Vagina (tissue), 2 donors: ENCODE measurements at regions not wholly inside any gene's neighbourhood (a gene's known extent, or its start where the extent isn't known, plus 50 kb on each side); places are given as distances from the start of the nearest gene placed in this dataset.

ENCODE experiments used
- DNase-seq, 2 donors: peaks; one replicate each; pipeline ENCODE4 v3.0.0-alpha.2; 2017; ENCODE audit errors: extremely low spot score in 2 of 2
- H3K27ac ChIP-seq: fragments of 200-600 bp; sonication (generic); one replicate; pipeline ENCODE4 v1.5.1; 2019
- H3K27me3 ChIP-seq: fragments of 200-600 bp; sonication (generic); one replicate; pipeline ENCODE4 v1.5.1; 2019
- H3K36me3 ChIP-seq, 2 donors: fragments of 200-600 bp; sonication (generic); one replicate each; pipeline ENCODE4 v1.5.1; 2017 to 2019
- H3K4me1 ChIP-seq: fragments of 200-600 bp; sonication (generic); one replicate; pipeline ENCODE4 v1.5.1; 2019
- H3K4me3 ChIP-seq, 2 donors: fragments of 200-600 bp; sonication (generic); 1 replicate in 1 of 2; 2 replicates in 1 of 2; pipeline ENCODE4 v1.5.1; 2016 to 2019
- H3K9me3 ChIP-seq: fragments of 200-600 bp; sonication (generic); one replicate; pipeline ENCODE4 v1.5.1; 2019
- POLR2A ChIP-seq, 2 donors: fragments of 450-650 bp; IDR thresholded peaks; one replicate each; pipeline ENCODE4 v1.6.1; 2017; ENCODE audit warnings: antibody characterized with exemption in 2 of 2, mild to moderate bottlenecking in 2 of 2, moderate library complexity in 2 of 2
- POLR2AphosphoS5 ChIP-seq, 2 donors: sonication (generic); formaldehyde crosslinking; IDR thresholded peaks; one replicate each; pipeline ENCODE4 v1.9.0; 2017; ENCODE audit warnings: antibody characterized with exemption in 2 of 2, mild to moderate bottlenecking in 2 of 2, low read depth in 1 of 2; ENCODE audit not compliant: insufficient read depth in 1 of 2
- intact Hi-C: fragments of 100-400 bp; cut with DNase I; formaldehyde crosslinking; loops from one replicate; pipeline ENCODE4 v1.15.1; 2023
- TF ChIP-seq, protein P1 (sequence below), 3 experiments: fragments of 450-650 bp in 2 of 3; fragments of 200-600 bp in 1 of 3; sonication (generic) in 1 of 3; IDR thresholded peaks; one replicate each; pipeline ENCODE4 v1.5.1; 2017 to 2019; ENCODE audit warnings: antibody characterized with exemption in 3 of 3, mild to moderate bottlenecking in 2 of 3, moderate library complexity in 2 of 3

GRCh38 chr16:60682219-60682618 lies 1354.0 kb downstream of the CDH8 start:
- DNase-seq = no peak
- no peaks in the 10 kb centered on the region for H3K9me3 ChIP-seq
- TF ChIP-seq, protein P1, sequence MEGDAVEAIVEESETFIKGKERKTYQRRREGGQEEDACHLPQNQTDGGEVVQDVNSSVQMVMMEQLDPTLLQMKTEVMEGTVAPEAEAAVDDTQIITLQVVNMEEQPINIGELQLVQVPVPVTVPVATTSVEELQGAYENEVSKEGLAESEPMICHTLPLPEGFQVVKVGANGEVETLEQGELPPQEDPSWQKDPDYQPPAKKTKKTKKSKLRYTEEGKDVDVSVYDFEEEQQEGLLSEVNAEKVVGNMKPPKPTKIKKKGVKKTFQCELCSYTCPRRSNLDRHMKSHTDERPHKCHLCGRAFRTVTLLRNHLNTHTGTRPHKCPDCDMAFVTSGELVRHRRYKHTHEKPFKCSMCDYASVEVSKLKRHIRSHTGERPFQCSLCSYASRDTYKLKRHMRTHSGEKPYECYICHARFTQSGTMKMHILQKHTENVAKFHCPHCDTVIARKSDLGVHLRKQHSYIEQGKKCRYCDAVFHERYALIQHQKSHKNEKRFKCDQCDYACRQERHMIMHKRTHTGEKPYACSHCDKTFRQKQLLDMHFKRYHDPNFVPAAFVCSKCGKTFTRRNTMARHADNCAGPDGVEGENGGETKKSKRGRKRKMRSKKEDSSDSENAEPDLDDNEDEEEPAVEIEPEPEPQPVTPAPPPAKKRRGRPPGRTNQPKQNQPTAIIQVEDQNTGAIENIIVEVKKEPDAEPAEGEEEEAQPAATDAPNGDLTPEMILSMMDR (IDR thresholded peaks at IDR 0.05) = no peak
- TF ChIP-seq POLR2A (IDR thresholded peaks at IDR 0.05) (no peak), POLR2AphosphoS5 (IDR thresholded peaks at IDR 0.05; ENCODE audit: insufficient read depth in 1 of 2, low read depth in 1 of 2) (no peak)
- H3K36me3 ChIP-seq = no peaks in the 10 kb centered on the region
- H3K27ac ChIP-seq = no peak overlapping the region
- H3K4me3 ChIP-seq = no peak overlapping the region
- intact Hi-C loops = no loop called here
- no peaks in the 10 kb centered on the region for H3K4me1 ChIP-seq
- no peaks in the 10 kb centered on the region for H3K27me3 ChIP-seq

DNA sequence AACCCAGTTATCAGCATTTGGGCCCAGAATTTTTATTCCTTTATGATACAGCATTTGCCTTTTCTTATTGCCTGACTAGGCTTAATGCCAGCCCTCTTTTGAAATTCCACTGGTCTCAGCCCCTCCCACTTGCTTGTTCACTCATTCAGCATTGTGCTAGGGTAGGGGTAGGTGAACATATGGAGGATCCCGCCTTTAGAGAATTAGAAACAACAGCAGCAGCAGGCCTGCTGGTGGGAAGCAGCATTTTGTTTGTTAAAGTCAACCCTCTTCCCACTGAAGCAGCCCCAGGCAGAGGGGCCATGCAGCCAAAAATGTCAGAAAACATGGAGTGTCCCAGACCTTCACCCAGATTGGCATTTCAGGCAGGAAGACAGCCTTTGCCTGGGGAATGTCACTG lies 1355.2 kb downstream of the CDH8 start:
- no peaks in the 10 kb centered on the region for H3K4me1 ChIP-seq
- no peak overlapping the region for H3K4me3 ChIP-seq
- DNase-seq = no peak
- no peaks in the 10 kb centered on the region for H3K36me3 ChIP-seq
- no peak for TF ChIP-seq POLR2A (IDR thresholded peaks at IDR 0.05)
- TF ChIP-seq, protein P1 (IDR thresholded peaks at IDR 0.05) = no peak
- TF ChIP-seq POLR2AphosphoS5 (IDR thresholded peaks at IDR 0.05; ENCODE audit: insufficient read depth in 1 of 2, low read depth in 1 of 2) = no peak
- intact Hi-C loops = no loop called here
- H3K27ac ChIP-seq = no peak overlapping the region
- H3K27me3 ChIP-seq = no peaks in the 10 kb centered on the region
- no peaks in the 10 kb centered on the region for H3K9me3 ChIP-seq

- TF ChIP-seq POLR2AphosphoS5 (IDR thresholded peaks at IDR 0.05; ENCODE audit: insufficient read depth in 1 of 2, low read depth in 1 of 2) = no peak
- TF ChIP-seq POLR2A (IDR thresholded peaks at IDR 0.05) = no peak
- TF ChIP-seq, protein P1 (IDR thresholded peaks at IDR 0.05) = no peak
- Histone ChIP-seq H3K4me1 (no peaks in the 10 kb centered on the region), H3K9me3 (no peaks in the 10 kb centered on the region), H3K36me3 (no peaks in the 10 kb centered on the region), H3K27ac (no peak overlapping the region), H3K27me3 (no peaks in the 10 kb centered on the region), H3K4me3 (no peak overlapping the region)
- intact Hi-C loops = no loop called here
- no peak for DNase-seq
Measured at GRCh38 chr16:60675022-60675421, 1361.2 kb downstream of the CDH8 start.

- intact Hi-C loops = no loop called here
- no peak overlapping the region for H3K27ac ChIP-seq
- TF ChIP-seq POLR2A (IDR thresholded peaks at IDR 0.05) = no peak
- TF ChIP-seq, protein P1 (IDR thresholded peaks at IDR 0.05) = no peak
- H3K9me3 ChIP-seq = no peaks in the 10 kb centered on the region
- DNase-seq = no peak
- H3K4me1 ChIP-seq = no peaks in the 10 kb centered on the region
- H3K4me3 ChIP-seq = no peak overlapping the region
- H3K27me3 ChIP-seq = no peaks in the 10 kb centered on the region
- no peaks in the 10 kb centered on the region for H3K36me3 ChIP-seq
Measured at GRCh38 chr16:60674241-60674640, 1362.0 kb downstream of the CDH8 start.

- no peaks in the 10 kb centered on the region for H3K36me3 ChIP-seq
- no peaks in the 10 kb centered on the region for H3K9me3 ChIP-seq
- H3K27me3 ChIP-seq = no peaks in the 10 kb centered on the region
- TF ChIP-seq POLR2A (IDR thresholded peaks at IDR 0.05) (no peak), POLR2AphosphoS5 (IDR thresholded peaks at IDR 0.05; ENCODE audit: insufficient read depth in 1 of 2, low read depth in 1 of 2) (no peak)
- TF ChIP-seq, protein P1 (IDR thresholded peaks at IDR 0.05) = no peak
- no peaks in the 10 kb centered on the region for H3K4me1 ChIP-seq
- intact Hi-C loops = no loop called here
- DNase-seq = no peak
- no peak overlapping the region for H3K27ac ChIP-seq
- H3K4me3 ChIP-seq = no peak overlapping the region
Measured at GRCh38 chr16:60655514-60656153, 1380.6 kb downstream of the CDH8 start.
